GM21360 (cell line): ENCODE measurements at regions not wholly inside any gene's neighbourhood (a gene's known extent, or its start where the extent isn't known, plus 50 kb on each side); places are given as distances from the start of the nearest gene placed in this dataset.

Experiments used
- ATAC-seq: cut with Tn5 transposase; IDR thresholded peaks from one replicate; pipeline ENCODE4 v1.9.1; 2021; ENCODE audit warnings: mild to moderate bottlenecking, moderate library complexity; ENCODE audit not compliant: unreplicated experiment

- ATAC-seq, result no peak
Observed at GRCh38 chr7:148950806-148951205, 66.7 kb upstream of the EZH2 start.

- no peak for ATAC-seq
Observed at GRCh38 chr7:148944935-148945934, 61.1 kb upstream of the EZH2 start.

- ATAC-seq, result peak; percentile 56
Observed at GRCh38 chr7:148941598-148942275, 57.6 kb upstream of the EZH2 start.

GRCh38 chr7:148940702-148941597 is 56.9 kb upstream of the EZH2 start:
- ATAC-seq, result peak; percentile 58

GRCh38 chr7:148939128-148939755 is 55.2 kb upstream of the EZH2 start:
- ATAC-seq, result no peak

GRCh38 chr7:148935451-148935850 is 51.4 kb upstream of the EZH2 start:
- no peak for ATAC-seq
